CD4-positive, alpha-beta T cell treated with Interleukin-12 subunit alpha and Interleukin-12 subunit beta, for 1 hour (primary cell): ENCODE measurements at regions not wholly inside any gene's neighbourhood (a gene's known extent, or its start where the extent isn't known, plus 50 kb on each side); places are given as distances from the start of the nearest gene placed in this dataset.

Source experiments
- DNase-seq: peaks from one replicate; pipeline ENCODE4 v3.0.0-alpha.2; 2020

- no peak for DNase-seq
These were observed 365.0 kb downstream of the MN1 start for GRCh38 chr22:27436591-27436990.

GRCh38 chr22:27437570-27437969 is 364.0 kb downstream of the MN1 start:
- DNase-seq = no peak

GRCh38 chr22:27438271-27438980 is 363.1 kb downstream of the MN1 start:
- DNase-seq = no peak

GRCh38 chr22:27439131-27439530 is 362.4 kb downstream of the MN1 start:
- no peak for DNase-seq

- DNase-seq = no peak
These were observed 361.2 kb downstream of the MN1 start for GRCh38 chr22:27440304-27440865.

- no peak for DNase-seq
These were observed 359.7 kb downstream of the MN1 start for GRCh38 chr22:27441706-27442475.

GRCh38 chr22:27443306-27443705 is 358.2 kb downstream of the MN1 start:
- no peak for DNase-seq

GRCh38 chr22:27445881-27446280 is 355.7 kb downstream of the MN1 start:
- DNase-seq = no peak

GRCh38 chr22:27447289-27447688 is 354.3 kb downstream of the MN1 start:
- no peak for DNase-seq

GRCh38 chr22:27450448-27450847 is 351.1 kb downstream of the MN1 start:
- DNase-seq = no peak

- no peak for DNase-seq
These were observed 349.3 kb downstream of the MN1 start for GRCh38 chr22:27452245-27452644.

GRCh38 chr22:27452922-27453321 is 348.6 kb downstream of the MN1 start:
- no peak for DNase-seq

- no peak for DNase-seq
These were observed 347.8 kb downstream of the MN1 start for GRCh38 chr22:27453725-27454124.

GRCh38 chr22:27454807-27455450 is 346.6 kb downstream of the MN1 start:
- DNase-seq = no peak

- no peak for DNase-seq
These were observed 346.0 kb downstream of the MN1 start for GRCh38 chr22:27455526-27455925.

- DNase-seq = no peak
These were observed 344.7 kb downstream of the MN1 start for GRCh38 chr22:27456696-27457503.

GRCh38 chr22:27459999-27460398 is 341.6 kb downstream of the MN1 start:
- DNase-seq = no peak

- no peak for DNase-seq
These were observed 340.8 kb downstream of the MN1 start for GRCh38 chr22:27460591-27461347.

GRCh38 chr22:27461470-27461869 is 340.1 kb downstream of the MN1 start:
- DNase-seq = no peak

GRCh38 chr22:27462190-27462589 is 339.4 kb downstream of the MN1 start:
- no peak for DNase-seq

GRCh38 chr22:27463121-27463660 is 338.4 kb downstream of the MN1 start:
- DNase-seq = no peak

GRCh38 chr22:27466229-27466628 is 335.3 kb downstream of the MN1 start:
- no peak for DNase-seq
